SH-SY5Y (cell line): ENCODE measurements at regions not wholly inside any gene's neighbourhood (a gene's known extent, or its start where the extent isn't known, plus 50 kb on each side); places are given as distances from the start of the nearest gene placed in this dataset.

Experiments used
- GATA2 ChIP-seq: IDR thresholded peaks from 2 replicates; pipeline ENCODE4 v1.6.1; 2011; ENCODE audit warnings: mild to moderate bottlenecking, low read depth, low read length
- GATA3 ChIP-seq: IDR thresholded peaks from 2 replicates; pipeline ENCODE4 v1.6.1; 2011; ENCODE audit warnings: low read depth, mild to moderate bottlenecking, low read length, moderate library complexity

GRCh38 chr15:79495775-79496174, 63.6 kb downstream of the MINAR1 start:
- no peak for TF ChIP-seq GATA2
- TF ChIP-seq GATA3 = no peak
